HG03280 (cell line): ENCODE measurements at regions not wholly inside any gene's neighbourhood (a gene's known extent, or its start where the extent isn't known, plus 50 kb on each side); places are given as distances from the start of the nearest gene placed in this dataset.
"Not testable (repeated sequence)": the region's sequence is repeated elsewhere in the genome, so short reads cannot be mapped to it uniquely, and the experiment has no call there.

ENCODE experiments used
- ATAC-seq: cut with Tn5 transposase; IDR thresholded peaks from one replicate; pipeline ENCODE4 v1.9.1; 2021; ENCODE audit warnings: mild to moderate bottlenecking, moderate library complexity; ENCODE audit not compliant: unreplicated experiment

DNA sequence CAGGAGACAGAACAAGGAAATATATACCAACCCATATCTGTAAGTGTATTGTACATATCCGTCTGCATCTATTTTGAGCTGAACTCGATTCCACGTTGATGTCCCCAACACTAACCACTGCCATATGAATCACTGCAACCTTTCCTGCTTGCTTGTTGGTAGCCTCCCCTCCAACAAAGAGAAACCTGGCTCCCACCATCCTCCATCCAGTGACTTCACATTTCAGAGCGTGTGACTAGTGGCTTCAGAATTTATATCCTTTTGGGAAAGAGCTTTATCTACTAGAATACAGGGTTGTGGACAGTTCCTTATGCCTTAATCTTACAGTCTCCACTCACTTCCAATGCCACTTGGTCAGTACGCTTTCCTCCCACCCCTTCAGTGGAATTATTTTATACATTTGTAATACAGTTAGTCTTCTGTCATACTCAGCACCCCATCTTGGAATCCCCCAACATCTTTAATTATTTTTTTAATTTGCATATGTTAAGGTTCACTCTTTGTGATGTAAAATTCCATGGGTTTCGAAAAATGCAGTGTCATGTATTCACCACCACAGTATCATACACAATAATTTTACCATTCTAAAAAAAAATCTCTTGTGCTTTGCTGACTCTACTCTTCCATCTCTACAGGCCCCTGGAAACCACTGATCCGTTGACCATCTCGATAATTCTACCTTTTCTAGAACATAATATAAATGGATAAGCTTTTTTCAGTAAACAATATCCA, 264.7 kb downstream of the BCL2L11 start:
- ATAC-seq = not testable (repeated sequence)

DNA sequence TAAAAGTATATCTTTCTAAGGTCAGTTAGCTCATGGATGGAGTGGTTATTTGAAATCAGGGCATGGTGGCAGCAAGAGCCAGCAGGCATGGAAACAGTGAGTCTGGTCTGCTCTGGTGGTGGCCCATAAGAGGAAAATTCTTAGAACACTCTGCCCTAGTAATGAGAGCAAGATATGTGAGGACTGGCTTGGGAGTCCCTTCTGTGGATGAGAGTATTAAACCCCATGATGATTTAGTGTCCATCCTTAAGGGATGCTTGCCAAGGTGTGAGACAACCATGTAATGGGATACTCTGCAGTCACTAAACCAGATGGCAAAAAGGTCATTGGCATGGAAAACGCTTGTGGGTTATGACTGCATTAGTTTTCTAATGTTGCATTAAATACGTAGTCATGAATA, 269.9 kb downstream of the BCL2L11 start:
- not testable (repeated sequence) for ATAC-seq

DNA sequence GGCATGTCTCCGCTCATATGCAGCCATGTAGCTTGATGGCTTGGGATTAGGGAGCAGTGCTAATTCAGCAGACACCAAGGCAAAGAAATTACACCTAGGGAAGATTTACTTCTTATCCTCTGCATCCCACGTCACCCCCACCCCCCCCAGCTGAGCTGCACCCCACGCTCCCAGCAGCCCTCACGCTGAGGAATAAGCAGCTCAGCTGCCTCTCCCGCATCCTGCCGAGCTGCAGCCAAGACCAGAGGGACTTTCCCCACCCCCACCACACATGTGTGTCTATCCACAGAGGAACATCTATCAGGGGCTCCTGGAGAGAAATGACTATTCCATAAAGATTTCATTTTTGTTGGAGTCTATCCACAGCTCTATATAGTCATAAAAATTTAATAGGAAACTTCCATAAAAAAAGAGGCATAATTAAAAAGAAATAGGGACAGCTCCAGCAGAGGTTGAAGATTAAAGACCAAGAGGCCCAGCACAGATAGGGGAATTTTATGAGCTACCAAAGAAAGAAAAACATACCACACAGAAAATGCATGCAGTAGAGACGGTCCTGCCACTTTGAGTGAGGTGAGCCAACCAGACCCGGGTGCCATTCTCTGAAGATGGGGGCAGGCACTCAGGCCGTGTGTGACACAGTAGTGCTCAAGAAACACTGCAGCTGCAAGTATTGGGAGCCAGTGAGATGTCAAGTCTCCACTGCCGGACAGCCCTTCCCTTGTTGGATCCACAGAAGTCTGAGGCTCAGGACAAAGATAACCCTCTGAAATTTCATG, 274.8 kb downstream of the BCL2L11 start:
- not testable (repeated sequence) for ATAC-seq

DNA sequence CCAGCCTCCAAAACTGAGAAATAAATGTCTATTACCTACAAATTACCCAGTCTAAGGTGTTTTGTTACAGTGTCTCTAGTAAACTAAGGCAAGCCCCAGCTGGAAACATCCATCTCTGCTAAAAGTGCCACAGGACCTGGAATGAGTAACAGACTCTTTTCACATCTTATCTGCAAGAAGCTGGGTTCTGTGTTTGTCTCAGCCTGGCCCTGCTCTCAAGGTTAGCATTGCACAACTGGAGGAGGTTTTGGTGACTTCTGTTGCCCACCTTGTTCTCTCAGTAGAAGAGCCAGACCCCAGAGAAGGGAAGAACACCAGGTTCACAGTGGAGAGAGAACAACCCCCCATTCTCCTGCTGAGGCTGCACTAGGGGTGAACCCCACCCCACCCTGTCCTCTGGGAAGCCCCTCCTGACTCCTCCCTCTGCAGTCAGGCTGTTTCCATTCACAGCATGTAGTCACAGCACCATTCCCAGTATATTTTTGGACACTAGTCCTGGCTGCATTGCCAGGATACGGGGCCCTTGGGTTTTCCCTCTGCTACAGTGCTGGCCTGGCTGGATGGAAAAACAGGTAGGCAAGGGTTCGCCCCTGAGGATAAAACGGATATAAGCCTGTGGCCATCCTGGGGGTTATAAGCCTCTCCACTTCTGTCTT, 280.0 kb downstream of the BCL2L11 start:
- not testable (repeated sequence) for ATAC-seq

DNA sequence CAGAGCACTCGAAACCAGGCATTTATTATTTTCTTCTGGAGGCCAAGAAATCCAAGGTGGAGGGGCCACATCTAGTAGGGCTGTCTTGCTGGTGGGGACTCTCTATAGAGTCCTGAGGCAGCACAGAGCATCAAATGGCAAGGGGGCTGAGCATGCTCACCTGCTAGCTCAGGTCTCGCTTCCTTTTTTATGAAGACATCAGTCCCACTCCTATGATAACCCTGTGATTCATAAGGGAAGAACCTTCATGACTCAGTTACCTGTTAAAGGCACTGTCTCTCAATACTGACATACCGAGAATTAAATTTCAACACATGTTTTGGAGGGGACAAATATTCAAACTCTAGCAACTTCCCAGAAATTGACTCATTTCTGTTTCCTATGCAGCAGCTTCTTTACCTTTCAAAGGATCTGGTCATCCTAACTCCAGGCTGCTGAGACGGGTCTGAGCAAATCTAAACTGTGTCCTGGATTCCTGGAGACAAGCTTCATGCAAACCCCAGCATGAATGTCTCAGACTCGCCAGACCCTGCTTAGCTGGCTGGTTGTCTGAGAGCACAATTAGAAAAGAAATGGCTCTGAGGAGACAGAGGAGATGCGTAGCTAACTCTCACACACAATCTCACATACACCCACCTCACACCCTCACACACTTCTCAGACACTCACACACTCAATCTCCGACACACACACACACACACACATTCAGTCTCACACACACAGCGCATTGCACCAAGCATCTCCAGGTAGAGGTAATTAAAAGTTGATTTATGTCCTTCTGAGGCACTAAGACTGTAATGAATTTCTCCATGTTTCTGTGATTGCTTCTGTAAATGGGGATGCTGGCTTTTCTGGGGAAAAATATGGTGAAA, 280.8 kb downstream of the BCL2L11 start:
- not testable (repeated sequence) for ATAC-seq

DNA sequence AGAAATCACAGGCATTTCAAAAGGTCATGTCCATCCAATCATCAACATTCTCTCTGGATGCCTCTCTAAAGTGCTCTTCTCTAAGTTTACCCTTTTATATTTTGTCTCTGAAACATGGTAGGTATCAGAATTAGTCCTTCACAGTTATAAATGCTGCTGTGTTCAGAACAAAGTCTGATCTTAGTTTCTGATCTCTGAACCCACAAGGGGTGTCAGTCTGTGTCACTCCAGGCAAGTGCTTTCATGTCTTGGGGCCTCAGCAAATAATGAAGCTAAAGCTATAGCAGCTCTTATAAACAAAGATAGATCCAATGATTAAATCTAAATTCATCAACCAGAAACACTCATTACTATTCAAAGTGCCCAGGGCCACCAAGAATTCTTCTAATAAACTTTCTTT, 281.7 kb downstream of the BCL2L11 start:
- ATAC-seq = not testable (repeated sequence)

DNA sequence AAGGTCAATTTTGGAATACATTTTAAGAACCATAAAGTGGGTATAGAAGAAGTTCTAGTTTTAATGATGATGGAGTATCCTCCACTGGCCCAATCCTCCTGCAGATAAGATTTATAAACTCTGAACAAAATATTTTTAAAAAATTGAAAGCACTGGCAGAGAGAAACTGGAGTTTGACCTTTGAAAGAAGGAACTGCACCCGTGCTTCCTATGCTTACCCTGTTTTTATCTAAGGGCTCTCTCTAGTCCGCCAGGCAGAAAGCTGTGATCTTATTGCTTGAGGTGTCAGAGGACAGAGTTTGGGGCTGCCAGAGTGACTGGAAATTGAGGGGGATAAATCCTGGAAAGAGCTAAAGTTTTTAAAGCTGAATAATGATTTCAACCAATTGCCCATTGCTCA, 282.6 kb downstream of the BCL2L11 start:
- ATAC-seq = not testable (repeated sequence)

DNA sequence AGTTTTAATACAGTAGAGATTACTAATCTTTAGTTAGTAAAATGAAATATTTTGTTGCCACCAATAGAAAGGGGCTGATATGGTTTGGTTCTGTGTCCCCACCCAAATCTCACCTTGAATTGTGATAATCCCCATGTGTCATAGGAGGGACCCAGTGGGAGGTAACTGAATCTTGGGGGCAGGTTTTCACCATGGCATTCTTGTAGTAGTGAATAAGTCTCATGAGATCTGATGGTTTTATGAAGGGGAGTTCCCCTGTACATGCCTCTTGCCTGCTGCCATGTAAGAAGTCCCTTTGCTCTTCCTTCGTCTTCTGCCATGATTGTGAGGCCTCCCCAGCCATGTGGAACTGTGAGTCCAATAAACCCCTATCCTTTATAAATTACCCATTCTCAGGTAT, 285.9 kb downstream of the BCL2L11 start:
- ATAC-seq = not testable (repeated sequence)

DNA sequence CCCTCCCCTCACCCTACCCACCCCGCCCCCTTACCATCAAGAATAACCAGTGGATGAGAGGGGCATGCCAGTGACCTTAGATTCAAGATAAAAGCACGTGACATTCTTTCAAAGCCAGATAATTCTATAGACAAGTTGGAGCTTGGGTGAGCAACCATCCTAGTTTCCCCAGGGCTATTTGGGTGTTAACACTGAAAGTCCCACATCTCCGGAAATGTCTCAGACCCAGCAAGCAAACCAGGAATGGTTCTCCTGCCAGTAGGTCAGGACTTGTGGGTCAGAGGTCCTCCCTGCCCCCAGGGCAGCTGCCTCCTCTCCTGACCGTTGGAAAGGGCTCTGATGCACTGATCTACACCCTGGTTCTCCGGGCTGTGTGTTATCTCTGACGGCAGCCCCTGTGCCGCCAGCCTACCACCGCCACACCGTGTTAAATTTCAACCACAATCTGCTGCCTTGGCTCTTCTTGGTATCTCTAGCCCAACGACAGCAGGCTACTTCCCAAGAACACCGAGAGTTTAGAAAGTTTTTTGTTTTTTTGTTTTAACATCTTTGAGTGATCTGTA, 287.0 kb downstream of the BCL2L11 start:
- ATAC-seq = not testable (repeated sequence)

DNA sequence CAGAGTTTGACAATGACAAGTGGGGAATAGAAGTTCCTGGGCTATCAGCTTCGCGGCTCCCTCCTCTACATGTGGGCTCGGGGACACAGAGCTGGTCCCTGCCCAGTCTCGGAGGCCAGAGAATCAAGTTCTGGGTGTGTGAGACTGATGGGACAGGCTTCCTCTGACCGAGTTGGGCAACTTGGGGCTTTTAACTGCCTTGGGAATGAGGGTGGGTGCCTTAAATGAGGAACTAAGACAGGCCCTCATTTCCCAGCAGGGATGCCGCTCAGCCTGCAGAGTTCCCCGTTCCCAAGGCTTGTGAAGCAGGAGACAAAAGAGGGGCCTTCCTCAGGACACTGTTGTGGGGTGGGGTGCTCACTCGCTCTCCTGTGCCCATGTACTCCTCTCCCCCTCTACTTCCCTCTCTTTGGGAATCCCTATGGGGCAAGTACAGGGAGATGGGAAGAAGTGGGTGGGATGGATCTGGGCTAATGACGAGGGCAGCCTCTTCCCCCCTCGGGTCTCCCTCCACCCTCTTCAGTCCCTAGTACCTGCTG, 290.2 kb downstream of the BCL2L11 start:
- not testable (repeated sequence) for ATAC-seq

DNA sequence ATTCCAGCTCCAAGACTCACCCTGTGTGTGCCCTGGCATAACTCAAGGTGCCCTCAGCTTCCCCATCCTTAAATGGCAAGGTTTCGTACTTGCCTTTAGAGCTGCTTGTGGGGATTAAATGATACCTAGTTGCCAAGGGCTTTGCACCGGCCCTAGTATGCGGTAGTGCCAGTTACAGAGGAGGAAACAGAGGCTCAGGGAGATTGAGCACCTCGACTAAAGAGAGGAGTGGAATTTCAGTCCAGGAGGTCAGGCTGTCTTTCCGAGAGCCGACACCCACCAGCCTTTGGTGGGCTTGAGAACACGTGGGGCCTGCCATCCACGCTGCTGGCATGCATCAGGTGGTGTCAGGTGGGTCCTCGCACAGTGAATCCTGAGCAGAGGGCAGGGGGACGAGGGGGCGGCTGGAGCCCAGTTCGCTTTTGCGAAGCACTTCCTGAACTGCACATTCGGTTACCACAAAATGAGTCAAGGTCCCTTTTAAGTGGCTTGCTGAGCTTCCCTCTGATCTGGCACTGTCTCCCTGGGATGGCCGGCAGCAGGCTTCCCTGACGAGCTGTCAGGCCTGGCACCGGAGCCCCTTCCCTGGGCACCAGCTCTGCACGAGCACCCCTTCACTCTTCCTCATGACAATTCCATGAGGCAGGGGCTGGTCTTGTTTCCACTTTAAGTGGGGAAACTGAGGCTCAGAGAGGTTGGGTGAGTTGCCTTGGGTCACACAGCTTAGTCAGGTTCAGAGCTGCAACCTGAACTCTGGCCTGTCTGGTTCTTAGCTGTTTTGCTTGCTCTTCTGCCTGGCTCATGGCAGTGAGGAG, 291.4 kb downstream of the BCL2L11 start:
- not testable (repeated sequence) for ATAC-seq

DNA sequence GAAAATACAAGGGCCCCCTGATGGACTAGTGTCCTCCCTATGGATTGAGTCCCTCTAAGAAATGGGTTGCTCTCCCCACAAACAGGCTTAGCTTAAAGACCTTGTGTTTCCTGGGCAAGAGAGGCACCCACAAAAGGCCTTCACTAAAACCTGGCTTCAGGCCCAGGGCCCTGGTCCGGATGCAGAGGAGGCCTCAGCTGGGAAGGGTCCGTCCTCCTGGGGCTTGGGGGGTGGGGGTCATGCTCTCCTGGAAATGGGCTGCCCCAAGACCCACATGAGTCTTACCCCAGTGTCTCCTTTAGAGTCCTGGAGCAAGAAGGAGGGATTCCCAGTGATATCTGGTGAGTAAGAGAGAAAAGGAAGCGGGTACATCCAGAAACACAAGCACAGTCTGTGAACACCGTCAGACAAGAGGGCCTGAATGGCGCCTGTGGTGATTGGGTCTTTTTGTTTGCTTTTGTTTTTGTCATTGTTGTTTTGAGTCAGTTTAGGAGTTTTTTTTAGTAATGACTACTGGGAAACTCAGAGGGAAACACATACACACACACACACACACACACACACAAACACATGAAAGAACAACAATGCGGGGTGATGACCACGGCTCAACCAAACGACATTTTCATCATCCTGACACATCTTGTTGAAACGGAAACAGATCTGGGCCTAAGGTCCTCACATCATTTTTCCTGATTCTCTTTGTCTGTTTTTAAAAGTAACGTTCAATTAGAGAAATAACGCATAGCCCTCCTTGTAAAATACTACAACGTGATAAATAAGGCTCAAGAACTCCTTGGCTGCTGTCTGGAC, 292.3 kb downstream of the BCL2L11 start:
- not testable (repeated sequence) for ATAC-seq

DNA sequence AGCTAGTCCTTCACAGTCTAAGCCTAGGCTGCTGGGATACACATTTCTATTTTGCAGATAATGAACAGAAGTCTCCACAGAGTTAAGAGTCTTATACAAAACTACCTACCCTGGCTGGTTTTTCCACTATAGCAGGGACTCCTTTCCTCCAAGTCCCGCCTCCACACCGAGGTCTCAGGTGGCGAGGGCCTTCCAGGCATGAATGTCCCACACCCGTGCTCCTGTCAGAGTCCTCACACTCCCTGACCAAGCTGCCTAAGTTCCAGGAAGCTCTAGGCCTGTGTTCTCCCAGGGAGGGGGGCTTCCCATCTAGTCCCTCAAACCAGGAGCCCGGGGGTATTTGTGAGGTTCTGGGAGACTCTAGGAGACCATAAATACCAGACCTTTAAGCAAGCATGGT, 293.2 kb downstream of the BCL2L11 start:
- not testable (repeated sequence) for ATAC-seq

DNA sequence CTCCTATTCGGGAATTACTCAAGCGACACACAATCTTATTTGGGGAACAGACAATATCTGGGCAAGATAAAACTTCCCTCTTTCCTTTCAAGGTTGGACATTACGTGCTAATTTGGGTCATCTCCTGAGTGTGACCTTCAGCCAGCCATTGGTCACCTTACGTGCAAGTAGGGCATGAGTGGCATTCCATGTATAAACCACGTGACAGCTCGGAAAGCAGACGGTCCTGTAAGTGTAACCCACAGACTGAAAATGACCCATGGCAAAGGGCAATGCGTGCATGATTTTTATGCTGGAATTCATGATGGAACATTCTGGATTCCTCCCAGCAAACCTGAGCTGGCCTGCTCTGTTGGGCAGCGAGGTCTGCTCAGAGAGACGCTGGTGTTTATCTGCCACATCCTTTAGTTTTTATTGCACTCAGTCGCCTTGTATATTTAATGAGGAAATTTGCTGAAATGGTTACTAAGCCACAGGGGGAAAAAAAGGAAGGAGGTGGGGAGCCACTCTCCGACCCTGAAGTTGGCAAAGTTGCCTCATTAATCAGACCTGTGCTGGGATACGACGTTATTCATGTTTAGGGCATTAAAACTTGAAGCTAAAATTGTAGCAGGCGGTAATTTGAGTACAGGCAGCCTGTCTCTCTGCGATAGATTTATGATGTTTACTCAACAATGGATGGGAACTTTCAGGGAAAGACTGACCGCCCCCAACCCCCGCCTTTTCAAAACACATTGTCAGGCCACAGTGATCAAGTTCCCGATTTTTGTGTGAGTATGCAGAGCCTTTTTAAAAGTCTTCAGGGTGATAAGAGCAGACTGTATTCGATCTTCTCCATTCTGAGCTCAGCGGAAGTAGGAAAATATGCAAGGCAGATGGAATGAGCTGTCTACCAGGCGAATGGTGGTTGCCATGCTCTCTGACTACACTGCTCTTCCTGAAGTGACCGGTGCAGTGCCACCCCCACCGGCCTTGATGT, 295.3 kb downstream of the BCL2L11 start:
- not testable (repeated sequence) for ATAC-seq

DNA sequence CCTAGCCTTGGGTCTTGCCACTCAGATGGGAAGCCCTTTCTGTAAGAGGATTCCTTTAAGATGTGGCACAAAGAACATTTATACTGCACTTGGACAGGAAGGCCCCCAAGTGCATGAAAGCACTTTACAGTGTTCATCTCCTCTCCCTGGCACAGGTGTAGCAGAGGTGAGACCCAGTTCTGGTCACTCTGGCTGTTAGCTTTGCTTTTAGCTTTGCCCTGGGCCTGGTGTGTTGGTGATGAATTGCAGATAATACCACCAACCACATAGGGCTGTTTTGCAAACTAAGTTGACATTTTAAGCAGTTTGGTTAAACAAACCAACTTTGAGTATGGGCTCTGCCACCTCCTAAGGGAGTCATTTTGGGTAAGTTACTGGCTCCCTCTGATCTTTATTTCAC, 296.3 kb downstream of the BCL2L11 start:
- not testable (repeated sequence) for ATAC-seq

DNA sequence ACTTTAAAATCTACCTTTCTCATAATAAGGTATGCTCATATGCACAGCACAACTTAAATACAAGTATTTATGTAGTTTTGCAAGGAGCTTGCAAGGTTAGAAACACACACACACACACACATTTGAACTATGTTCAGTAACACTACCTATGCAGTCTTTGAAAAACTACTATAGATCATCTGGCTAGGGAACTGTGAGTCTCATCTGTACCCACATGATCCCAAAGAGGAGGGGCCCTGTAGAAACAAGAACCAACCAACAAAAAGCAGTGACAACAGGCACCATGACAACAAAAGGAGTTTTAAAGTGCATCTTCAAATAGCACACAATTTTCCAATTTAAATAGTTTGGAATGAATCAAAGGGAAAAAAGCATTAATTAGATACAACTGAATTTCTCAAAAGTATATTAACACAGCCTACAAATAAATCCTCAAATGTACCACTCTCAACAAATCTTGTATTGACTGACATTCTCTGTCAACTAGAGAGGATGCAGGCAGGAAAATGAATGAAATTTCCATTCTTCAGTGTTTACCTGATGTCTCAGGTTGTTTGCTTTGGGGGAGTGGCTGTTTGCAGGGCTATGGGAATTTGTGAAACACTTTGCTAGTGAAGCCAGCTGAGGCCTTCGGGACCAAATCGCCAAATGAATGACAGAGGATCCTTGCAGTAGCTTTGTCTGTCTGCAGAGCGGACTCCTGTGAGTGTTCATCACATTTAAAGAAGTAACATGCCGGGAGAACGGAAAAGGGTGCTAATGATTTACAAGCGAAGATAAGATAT, 297.6 kb downstream of the BCL2L11 start:
- not testable (repeated sequence) for ATAC-seq
